H9 (cell line): ENCODE measurements at regions not wholly inside any gene's neighbourhood (a gene's known extent, or its start where the extent isn't known, plus 50 kb on each side); places are given as distances from the start of the nearest gene placed in this dataset.

Experiments
- DNase-seq: peaks from one replicate; pipeline ENCODE4 v3.0.0-alpha.2; 2017
- H2AFZ ChIP-seq: one replicate; pipeline ENCODE4 v1.6.1; 2013; ENCODE audit warnings: mild to moderate bottlenecking, low read length, control low read depth, moderate library complexity
- H2AK5ac ChIP-seq: 2 replicates; pipeline ENCODE4 v1.6.1; 2013; ENCODE audit warnings: low read length, control low read depth, mixed read lengths; ENCODE audit not compliant: insufficient read length
- H2BK120ac ChIP-seq: one replicate; pipeline ENCODE4 v1.6.1; 2013; ENCODE audit warnings: low read depth, mild to moderate bottlenecking, low read length, control low read depth, inconsistent platforms; ENCODE audit not compliant: poor library complexity, severe bottlenecking
- H2BK12ac ChIP-seq: 2 replicates; pipeline ENCODE4 v1.6.1; 2013; ENCODE audit warnings: low read length, control low read depth, mixed read lengths, low read depth; ENCODE audit not compliant: insufficient read length
- H2BK15ac ChIP-seq: 2 replicates; pipeline ENCODE4 v1.6.1; 2013; ENCODE audit warnings: low read depth, low read length, control low read depth
- H2BK20ac ChIP-seq: one replicate; pipeline ENCODE4 v1.6.1; 2013; ENCODE audit warnings: low read depth, mild to moderate bottlenecking, low read length, control low read depth, inconsistent platforms; ENCODE audit not compliant: poor library complexity, severe bottlenecking
- H2BK5ac ChIP-seq: 2 replicates; pipeline ENCODE4 v1.6.1; 2013; ENCODE audit warnings: low read length, control low read depth, mixed read lengths; ENCODE audit not compliant: insufficient read length
- H3K14ac ChIP-seq: 2 replicates; pipeline ENCODE4 v1.6.1; 2013; ENCODE audit warnings: low read length, control low read depth; ENCODE audit not compliant: insufficient read depth
- H3K18ac ChIP-seq: 2 replicates; pipeline ENCODE4 v1.6.1; 2013; ENCODE audit warnings: low read depth, mild to moderate bottlenecking, mixed read lengths, low read length, control low read depth; ENCODE audit not compliant: insufficient read length
- H3K23ac ChIP-seq: 2 replicates; pipeline ENCODE4 v1.6.1; 2013; ENCODE audit warnings: low read length, control low read depth, mixed read lengths, low read depth; ENCODE audit not compliant: insufficient read length
- H3K23me2 ChIP-seq: 2 replicates; pipeline ENCODE4 v1.6.1; 2013; ENCODE audit warnings: low read depth, mild to moderate bottlenecking, mixed read lengths, low read length, control low read depth; ENCODE audit not compliant: insufficient read length, poor library complexity, severe bottlenecking
- H3K27ac ChIP-seq: 2 replicates; pipeline ENCODE4 v1.5.1; 2013; ENCODE audit warnings: low read length, control low read depth, mixed read lengths, low read depth; ENCODE audit not compliant: insufficient read length
- H3K27me3 ChIP-seq: 2 replicates; pipeline ENCODE4 v1.6.1; 2013; ENCODE audit warnings: low read length, control low read depth, inconsistent platforms; ENCODE audit not compliant: insufficient read depth
- H3K4ac ChIP-seq: 2 replicates; pipeline ENCODE4 v1.6.1; 2013; ENCODE audit warnings: low read depth, mild to moderate bottlenecking, control low read depth, inconsistent platforms, low read length, moderate library complexity
- H3K4me1 ChIP-seq: 2 replicates; pipeline ENCODE4 v1.6.1; 2013; ENCODE audit warnings: low read length, control low read depth, inconsistent platforms; ENCODE audit not compliant: insufficient read depth
- H3K4me2 ChIP-seq: 2 replicates; pipeline ENCODE4 v1.6.1; 2013; ENCODE audit warnings: low read length, control low read depth, mixed read lengths; ENCODE audit not compliant: insufficient read length, insufficient read depth
- H3K56ac ChIP-seq: 2 replicates; pipeline ENCODE4 v1.6.1; 2013; ENCODE audit warnings: low read depth, mild to moderate bottlenecking, mixed read lengths, low read length, control low read depth; ENCODE audit not compliant: insufficient read length
- H3K79me1 ChIP-seq: 2 replicates; pipeline ENCODE4 v1.6.1; 2013; ENCODE audit warnings: low read depth, mild to moderate bottlenecking, moderate library complexity, low read length, control low read depth, inconsistent platforms; ENCODE audit not compliant: insufficient read depth, poor library complexity, severe bottlenecking
- H3K79me2 ChIP-seq: 2 replicates; pipeline ENCODE4 v1.6.1; 2013; ENCODE audit warnings: low read length, control low read depth, inconsistent platforms; ENCODE audit not compliant: insufficient read depth
- H3K9ac ChIP-seq: 2 replicates; pipeline ENCODE4 v1.6.1; 2013; ENCODE audit warnings: low read length, control low read depth, mixed read lengths; ENCODE audit not compliant: insufficient read length; ENCODE audit errors: extremely low read depth
- H3K9me3 ChIP-seq: one replicate; pipeline ENCODE4 v1.6.1; 2013; ENCODE audit warnings: low read depth, low read length, inconsistent platforms; ENCODE audit not compliant: control insufficient read depth
- H3T11ph ChIP-seq: one replicate; pipeline ENCODE4 v1.6.1; 2013; ENCODE audit warnings: mild to moderate bottlenecking, low read length, control low read depth, inconsistent platforms
- H4K20me1 ChIP-seq: one replicate; pipeline ENCODE4 v1.6.1; 2013; ENCODE audit not compliant: control insufficient read depth, insufficient read length, insufficient read depth
- H4K5ac ChIP-seq: 2 replicates; pipeline ENCODE4 v1.6.1; 2013; ENCODE audit warnings: low read depth, mild to moderate bottlenecking, mixed read lengths, low read length, control low read depth; ENCODE audit not compliant: insufficient read length
- H4K8ac ChIP-seq: replicated peaks from 2 replicates; pipeline ENCODE4 v1.6.1; 2013; ENCODE audit warnings: low read length, control low read depth, mixed read lengths, low read depth; ENCODE audit not compliant: insufficient read length
- H4K91ac ChIP-seq: 2 replicates; pipeline ENCODE4 v1.6.1; 2013; ENCODE audit warnings: low read depth, mild to moderate bottlenecking, moderate library complexity, mixed read lengths, low read length, control low read depth; ENCODE audit not compliant: insufficient read length
- H3K27ac Mint-ChIP-seq, 3 experiments: 2 replicates in 2 of 3; 3 replicates in 1 of 3; pipeline ENCODE4 v1.8.0; 2020 to 2021; ENCODE audit warnings: mixed read lengths in 3 of 3, mild to moderate bottlenecking in 1 of 3, moderate library complexity in 1 of 3
- H3K27me3 Mint-ChIP-seq: 2 replicates; pipeline ENCODE4 v1.8.0; 2021; ENCODE audit warnings: low read depth, mild to moderate bottlenecking, moderate library complexity, mixed read lengths
- H3K36me3 Mint-ChIP-seq, 3 experiments: 2 replicates in 2 of 3; 3 replicates in 1 of 3; pipeline ENCODE4 v1.8.0; 2020 to 2021; ENCODE audit warnings: low read depth in 3 of 3, mixed read lengths in 3 of 3; ENCODE audit not compliant: insufficient read depth in 1 of 3
- H3K4me1 Mint-ChIP-seq, 2 experiments: 2 replicates each; pipeline ENCODE4 v1.8.0; 2020; ENCODE audit warnings: mixed read lengths in 2 of 2
- H3K4me3 Mint-ChIP-seq, 2 experiments: 2 replicates in 1 of 2; 3 replicates in 1 of 2; pipeline ENCODE4 v1.8.0; 2020 to 2021; ENCODE audit warnings: mild to moderate bottlenecking in 2 of 2, mixed read lengths in 2 of 2, moderate library complexity in 1 of 2
- H3K9me3 Mint-ChIP-seq, 2 experiments: 2 replicates in 1 of 2; 3 replicates in 1 of 2; pipeline ENCODE4 v1.8.0; 2020; ENCODE audit warnings: mild to moderate bottlenecking in 2 of 2, mixed read lengths in 2 of 2, moderate library complexity in 1 of 2
- CTCF ChIP-seq: fragments of 200-600 bp; sonication (generic); conservative IDR thresholded peaks from 3 replicates; pipeline ENCODE4 v1.8.0; 2021; ENCODE audit warnings: antibody characterized with exemption, mild to moderate bottlenecking
- WGBS: extraction: QIAGEN DNeasy Blood & Tissue Kit; methylation state at CpG from one replicate; pipeline ENCODE4 v1.1.7; 2013; ENCODE audit warnings: missing lambda C conversion rate, low lambda C conversion rate, mixed read lengths; ENCODE audit not compliant: insufficient read length; ENCODE audit errors: extremely low coverage; 5-methylcytosine and 5-hydroxymethylcytosine counted together

GRCh38 chr20:51955756-51956155 lies 153.4 kb upstream of the SALL4 start:
- no peak overlapping the region for H4K91ac ChIP-seq
- no peak overlapping the region for H3K14ac ChIP-seq
- WGBS: no CpG with 5 or more reads among the region's 3 CpGs
- no peak overlapping the region for H2BK20ac ChIP-seq
- H3K4me3 Mint-ChIP-seq: no peak overlapping the region
- H3K9ac ChIP-seq: no peak overlapping the region
- no peaks in the 10 kb centered on the region for H3K27me3 ChIP-seq
- H3K27ac ChIP-seq: no peak overlapping the region
- no peak overlapping the region for H3K4ac ChIP-seq
- H3K27me3 Mint-ChIP-seq: no peaks in the 10 kb centered on the region
- no peak overlapping the region for H2BK5ac ChIP-seq
- no peak for TF ChIP-seq CTCF
- H2AFZ ChIP-seq: no peak overlapping the region
- peaks cover 4 to 7% of the 10 kb centered on the region in 2 experiments for H3K9me3 Mint-ChIP-seq
- no peak overlapping the region for H4K5ac ChIP-seq
- no peaks in the 10 kb centered on the region for H3K9me3 ChIP-seq
- no peak overlapping the region for H3K18ac ChIP-seq
- H3K56ac ChIP-seq: no peak overlapping the region
- no peak overlapping the region for H4K8ac ChIP-seq
- H3K36me3 Mint-ChIP-seq: peaks cover 2 to 6% (median 4%) of the 10 kb centered on the region in 3 experiments; a peak in 6 of 7 replicates
- no peaks in the 10 kb centered on the region for H3K79me1 ChIP-seq
- no peak overlapping the region for H3K23ac ChIP-seq
- no peak overlapping the region for H2AK5ac ChIP-seq
- H3T11ph ChIP-seq: no peak overlapping the region
- H3K4me2 ChIP-seq: no peak overlapping the region
- no peak overlapping the region for H2BK12ac ChIP-seq
- no peak for DNase-seq
- H3K79me2 ChIP-seq: no peaks in the 10 kb centered on the region
- H3K4me1 ChIP-seq: peaks cover 15% of the 10 kb centered on the region
- H4K20me1 ChIP-seq: no peaks in the 10 kb centered on the region
- H3K4me1 Mint-ChIP-seq: peaks cover 32 to 36% of the 10 kb centered on the region in 2 experiments
- H2BK120ac ChIP-seq: no peak overlapping the region
- H2BK15ac ChIP-seq: no peak overlapping the region
- no peaks in the 10 kb centered on the region for H3K23me2 ChIP-seq
- H3K27ac Mint-ChIP-seq: peak overlapping the region in 1 of 3 experiments; percentile 19; a peak in 1 of 7 replicates
